ENCODE measurements at regions not wholly inside any gene's neighbourhood (a gene's known extent, or its start where the extent isn't known, plus 50 kb on each side); places are given as distances from the start of the nearest gene placed in this dataset.

DNA sequence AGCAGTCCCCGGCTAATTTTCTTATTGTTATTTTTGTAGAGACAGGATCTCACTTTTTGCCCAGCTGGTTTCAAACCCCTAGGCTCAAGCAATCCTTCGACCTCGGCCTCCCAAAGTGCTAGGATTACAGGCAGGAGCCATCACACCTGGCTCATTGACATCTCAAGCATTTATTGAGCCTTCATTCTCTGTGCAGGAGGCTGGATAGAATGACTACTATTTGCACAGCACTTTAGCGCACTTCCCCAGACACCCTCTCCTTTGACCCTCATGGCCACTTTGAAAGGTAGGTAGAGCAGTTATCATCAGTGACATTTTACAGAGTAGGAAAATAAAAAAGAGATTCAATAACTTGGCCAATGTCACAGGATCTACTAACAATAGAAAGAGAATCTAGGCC, 124.0 kb upstream of the STXBP5 start:
- peak; percentile 48 to 62 for DNase-seq

GRCh38 chr6:147081076-147081609, 123.1 kb upstream of the STXBP5 start:
- DNase-seq = no peak

DNA sequence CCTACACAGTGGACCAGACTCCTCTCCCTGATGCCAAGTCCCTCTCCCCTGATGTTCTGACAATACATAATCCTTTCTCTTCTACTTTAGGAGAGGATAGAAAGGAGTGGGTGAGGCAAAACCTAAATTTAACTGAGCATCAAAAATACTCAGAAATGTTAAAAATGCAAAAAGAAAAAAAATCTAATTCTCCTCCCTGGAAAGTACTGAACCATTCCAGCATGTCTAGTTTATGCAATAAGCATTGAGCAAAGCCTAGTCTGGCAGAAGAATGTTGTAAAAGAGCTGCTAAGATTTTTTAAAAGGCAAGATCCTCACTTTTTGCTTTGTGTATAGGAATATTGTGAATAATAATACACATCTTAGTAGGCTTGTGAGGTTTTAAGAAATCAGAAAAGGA, 116.6 kb upstream of the STXBP5 start:
- no peak for DNase-seq

- DNase-seq = no peak
Measured at GRCh38 chr6:147088861-147089260, 115.4 kb upstream of the STXBP5 start.

DNA sequence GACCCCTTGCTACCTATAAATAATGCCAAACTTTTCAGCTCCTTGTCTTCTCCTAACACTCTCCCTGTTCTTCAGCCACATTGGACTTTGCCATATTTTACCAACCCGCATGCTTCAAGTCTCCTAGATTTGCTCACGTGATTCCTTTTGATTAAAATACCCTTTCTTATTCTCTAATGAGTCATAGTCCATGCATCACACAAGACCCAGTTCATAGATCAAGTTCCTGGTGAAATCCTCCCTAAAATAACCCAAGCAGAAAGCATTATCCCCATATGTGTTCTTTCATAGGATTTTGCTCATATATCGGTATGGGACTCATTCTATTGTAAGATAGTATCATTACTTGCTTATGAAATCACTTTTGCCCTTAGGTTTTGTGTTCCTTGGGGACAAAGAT, 108.9 kb upstream of the STXBP5 start:
- DNase-seq = no peak

- DNase-seq = no peak
Measured at GRCh38 chr6:147099974-147100373, 104.2 kb upstream of the STXBP5 start.

- no peak for DNase-seq
Measured at GRCh38 chr6:147103007-147103406, 101.2 kb upstream of the STXBP5 start.

GRCh38 chr6:147103694-147104093, 100.5 kb upstream of the STXBP5 start:
- no peak for DNase-seq

DNA sequence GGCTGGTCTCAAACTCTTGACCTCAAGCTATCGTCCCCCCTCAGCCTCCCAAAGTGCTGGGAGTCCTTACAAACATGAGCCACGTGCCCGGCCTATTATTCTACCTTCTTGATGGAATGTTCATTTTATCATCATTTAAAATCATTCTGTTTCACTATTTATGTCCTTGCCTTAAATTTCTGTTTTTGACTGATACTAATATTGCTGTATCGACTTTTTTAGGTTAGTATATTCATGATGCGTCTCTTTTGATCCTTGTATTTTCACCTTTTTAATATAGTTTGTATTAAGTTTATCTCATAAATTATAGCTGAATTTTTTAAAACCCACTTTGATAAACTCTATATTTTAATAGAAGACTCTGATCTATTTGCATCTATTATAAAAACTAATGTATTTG, 98.4 kb upstream of the STXBP5 start:
- DNase-seq = no peak

- peak in 1 of 2 experiments; percentile 4 for DNase-seq
Measured at GRCh38 chr6:147106759-147107401, 97.3 kb upstream of the STXBP5 start.

DNA sequence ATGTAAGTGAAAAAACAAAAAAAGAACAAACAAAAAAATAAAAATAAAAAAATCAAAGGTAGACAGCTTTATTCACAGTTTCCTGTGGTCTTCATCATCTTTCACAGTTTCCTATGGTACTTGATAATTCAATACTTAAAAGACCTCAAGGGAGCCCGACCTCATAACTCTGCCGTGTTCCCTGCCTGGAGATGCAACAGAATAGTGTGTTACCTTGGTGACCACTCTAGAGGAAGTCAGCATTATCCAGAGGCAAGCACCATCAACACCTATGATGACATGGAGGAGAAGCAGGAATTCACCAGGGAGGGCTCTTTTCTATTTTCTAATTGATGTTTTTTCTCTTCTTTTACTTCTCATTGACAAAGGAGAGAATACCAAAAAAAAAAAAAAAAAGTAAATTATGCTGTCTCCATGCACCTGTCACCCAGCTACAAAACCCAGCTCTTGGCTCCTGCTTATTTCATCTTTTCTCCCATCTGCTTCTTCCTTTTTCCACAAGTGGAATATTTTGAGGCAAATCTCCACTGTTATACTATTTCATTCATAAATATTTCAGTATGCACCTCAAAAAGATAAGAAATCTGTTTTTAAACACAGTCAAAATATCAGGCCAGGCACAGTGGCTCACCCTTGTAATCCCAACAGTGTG, 95.8 kb upstream of the STXBP5 start:
- peak; percentile 19 to 27 for DNase-seq

- DNase-seq = no peak
Measured at GRCh38 chr6:147109707-147110106, 94.5 kb upstream of the STXBP5 start.

- no peak for DNase-seq
Measured at GRCh38 chr6:147116056-147116455, 88.2 kb upstream of the STXBP5 start.

GRCh38 chr6:147117011-147117410, 87.2 kb upstream of the STXBP5 start:
- no peak for DNase-seq

DNA sequence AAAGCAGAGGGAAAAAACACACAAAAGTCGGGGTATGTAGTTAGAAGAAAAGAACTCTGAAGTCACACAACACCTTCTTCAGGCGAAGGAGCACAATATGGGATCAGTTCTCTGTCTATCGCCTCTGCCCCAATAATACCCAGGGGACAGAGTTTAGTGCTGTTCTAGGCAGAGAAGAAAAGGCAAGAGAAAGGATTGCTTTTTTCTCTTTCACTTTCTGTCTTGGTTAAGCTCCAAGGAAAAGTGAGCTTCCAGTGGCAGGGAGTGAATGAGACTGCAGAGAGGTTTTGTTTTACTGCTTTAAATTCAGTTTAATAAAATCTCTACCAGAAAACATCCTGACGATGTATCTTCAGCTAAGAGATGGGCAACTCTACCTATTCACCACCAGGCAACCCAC, 86.6 kb upstream of the STXBP5 start:
- no peak for DNase-seq

DNA sequence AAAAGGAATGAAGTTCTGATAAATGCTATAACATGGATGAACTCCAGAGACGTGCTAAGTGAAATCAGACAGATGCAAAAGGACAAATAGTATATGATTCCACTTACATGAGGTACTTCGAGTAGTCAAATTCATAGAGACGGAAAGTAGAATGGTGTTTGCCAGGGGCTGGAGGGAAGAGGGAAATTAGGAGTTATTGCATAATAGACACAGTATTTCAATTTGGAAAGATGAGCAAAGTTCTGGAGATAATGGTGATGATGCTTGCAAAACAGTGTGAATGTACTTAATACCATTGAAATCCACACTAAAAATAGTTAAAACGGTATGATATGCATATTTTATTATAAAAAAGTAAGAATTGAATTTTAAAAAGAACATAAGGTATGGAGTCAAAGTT, 84.9 kb upstream of the STXBP5 start:
- DNase-seq = no peak

- DNase-seq = no peak
Measured at GRCh38 chr6:147122823-147123222, 81.4 kb upstream of the STXBP5 start.

DNA sequence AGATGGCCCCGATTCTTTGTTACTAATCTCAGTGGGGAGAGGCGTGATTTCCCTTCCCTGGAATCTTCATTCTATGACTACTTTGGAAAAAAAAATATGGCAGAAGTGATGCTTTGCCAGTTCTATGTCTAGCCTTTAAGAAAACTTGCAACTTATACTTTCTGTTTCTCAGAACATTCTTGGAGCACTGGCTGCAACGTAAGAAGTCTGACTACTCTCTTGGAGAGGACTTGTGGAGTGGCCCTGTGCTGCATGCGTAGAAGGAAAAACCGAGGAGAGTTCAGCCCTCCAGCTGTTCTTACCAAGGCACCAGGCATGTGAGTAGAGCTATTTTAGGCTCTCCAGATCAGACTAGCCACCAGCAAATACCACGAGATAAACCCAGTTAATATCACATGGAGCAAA, 77.6 kb upstream of the STXBP5 start:
- no peak for DNase-seq

DNA sequence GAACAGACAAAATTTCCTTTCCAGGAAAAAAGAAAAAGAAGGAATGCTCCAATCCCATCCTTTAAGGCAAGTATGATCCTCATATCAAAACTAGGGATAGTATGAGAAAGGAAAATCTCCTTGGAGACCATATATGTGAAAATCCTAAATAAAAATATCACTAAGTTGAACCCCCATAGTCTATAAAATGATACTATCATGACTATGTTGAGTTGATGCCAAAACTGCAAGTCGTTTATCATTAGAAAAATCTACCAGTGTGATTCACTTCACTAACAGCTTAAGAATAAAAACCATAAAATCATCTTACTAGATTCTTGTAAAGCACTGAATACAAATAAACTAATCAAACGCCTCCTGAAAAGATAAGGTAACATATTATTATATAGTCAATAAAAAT, 76.6 kb upstream of the STXBP5 start:
- DNase-seq = no peak

- no peak for DNase-seq
Measured at GRCh38 chr6:147128056-147128455, 76.2 kb upstream of the STXBP5 start.

- peak in 1 of 2 experiments; percentile 22 for DNase-seq
Measured at GRCh38 chr6:147131532-147132128, 72.6 kb upstream of the STXBP5 start.

DNA sequence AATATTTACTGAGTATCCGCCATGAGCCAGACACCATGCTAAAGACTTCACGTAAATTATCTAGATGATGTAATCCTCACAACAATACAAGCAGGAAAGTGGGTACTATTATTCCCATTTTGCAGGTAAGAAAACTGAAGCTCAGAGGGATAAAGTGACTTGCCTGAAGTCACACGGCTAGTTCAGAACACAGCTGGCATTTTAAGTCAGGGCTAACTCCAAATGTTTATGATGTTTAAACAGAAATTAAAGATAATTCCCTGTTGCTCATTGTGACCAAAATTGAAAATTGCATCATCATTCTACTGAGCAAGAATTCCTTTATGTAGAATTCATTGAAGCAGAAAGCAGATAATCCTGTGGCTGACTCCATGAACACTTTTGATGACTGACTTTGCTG, 71.3 kb upstream of the STXBP5 start:
- DNase-seq = peak in 1 of 2 experiments; percentile 2

GRCh38 chr6:147133669-147134068, 70.5 kb upstream of the STXBP5 start:
- DNase-seq = no peak

DNA sequence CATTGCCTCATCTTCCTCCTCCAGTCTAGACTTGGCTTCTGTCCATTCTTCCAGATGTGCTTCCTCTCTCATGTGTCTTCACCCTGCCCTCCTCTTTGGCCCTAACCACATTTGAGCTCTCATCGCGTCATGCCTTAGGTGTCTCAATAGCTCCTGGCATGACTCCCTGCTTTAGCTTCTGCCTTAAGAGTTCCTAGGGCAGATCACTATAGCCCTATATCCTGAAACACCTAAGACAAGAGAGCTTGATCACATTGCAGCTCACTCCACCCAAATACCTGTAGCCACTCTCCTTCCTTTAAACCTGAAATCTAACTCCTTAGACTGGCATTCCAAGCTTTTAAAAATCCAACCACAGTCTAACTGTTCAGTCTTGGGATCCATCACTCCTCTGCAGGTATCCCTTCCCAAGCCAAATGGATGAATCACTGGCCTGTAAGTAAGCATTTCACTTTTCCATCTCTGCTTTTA, 69.0 kb upstream of the STXBP5 start:
- DNase-seq = no peak
